HL-60 (cell line): ENCODE measurements at regions not wholly inside any gene's neighbourhood (a gene's known extent, or its start where the extent isn't known, plus 50 kb on each side); places are given as distances from the start of the nearest gene placed in this dataset.

Experiments
- DNase-seq, 2 experiments: peaks; one replicate each; pipeline ENCODE4 v3.0.0-alpha.2; 2010 to 2020; ENCODE audit warnings: low read depth in 1 of 2, low spot score in 1 of 2
- H3K27ac ChIP-seq: fragments of 250-450 bp; sonication (Bioruptor Pico); replicated peaks from 2 replicates; pipeline ENCODE4 v1.5.1; 2020; ENCODE audit warnings: mild to moderate bottlenecking, moderate library complexity
- H3K27me3 ChIP-seq: fragments of 250-450 bp; sonication (Bioruptor Pico); 2 replicates; pipeline ENCODE4 v1.5.1; 2021; ENCODE audit warnings: mild to moderate bottlenecking, moderate library complexity; ENCODE audit not compliant: insufficient read depth, poor library complexity, severe bottlenecking
- H3K4me3 ChIP-seq: replicated peaks from 2 replicates; pipeline ENCODE4 v1.5.1; 2011; ENCODE audit warnings: mild to moderate bottlenecking, control low read depth, low read length; ENCODE audit not compliant: insufficient read depth
- CTCF ChIP-seq: IDR thresholded peaks from one replicate; pipeline ENCODE4 v1.5.1; 2011; ENCODE audit warnings: low read length, control low read depth, inconsistent platforms; ENCODE audit not compliant: insufficient read depth
- GABPA ChIP-seq: IDR thresholded peaks from 2 replicates; pipeline ENCODE4 v1.6.1; 2012; ENCODE audit warnings: low read depth
- POLR2AphosphoS5 ChIP-seq: IDR thresholded peaks from 2 replicates; pipeline ENCODE4 v1.6.1; 2012; ENCODE audit warnings: low read depth
- REST ChIP-seq: IDR thresholded peaks from 2 replicates; pipeline ENCODE4 v1.6.1; 2012; ENCODE audit warnings: low read depth; ENCODE audit not compliant: insufficient replicate concordance
- SPI1 ChIP-seq: IDR thresholded peaks from 2 replicates; pipeline ENCODE4 v1.6.1; 2012; ENCODE audit warnings: low read depth, mild to moderate bottlenecking, borderline replicate concordance

DNA sequence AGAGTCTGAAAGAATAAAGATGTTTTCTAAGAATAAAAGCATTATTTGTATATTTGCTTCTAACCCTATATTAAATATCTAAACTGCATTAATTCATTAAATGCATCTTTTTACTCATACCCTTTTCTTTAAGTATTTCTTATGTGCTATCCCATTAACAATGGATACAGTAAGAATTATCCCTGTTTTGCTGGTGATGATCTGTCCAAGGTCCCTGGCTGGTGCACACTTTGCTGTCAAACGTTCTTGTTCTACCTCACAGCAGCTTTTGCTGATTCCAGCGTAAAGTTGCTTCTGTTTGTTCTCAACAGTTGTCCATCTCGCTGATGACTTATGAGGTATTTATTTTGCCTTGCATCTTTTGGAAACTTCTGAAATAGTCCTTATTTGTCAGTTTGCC, 504.0 kb downstream of the PLCL1 start:
- no peak overlapping the region for H3K4me3 ChIP-seq
- TF ChIP-seq POLR2AphosphoS5 (no peak), CTCF (no peak), GABPA (no peak), SPI1 (no peak), REST (no peak)
- no peak overlapping the region for H3K27ac ChIP-seq
- DNase-seq: no peak
- peaks cover 5% of the 10 kb centered on the region for H3K27me3 ChIP-seq

- TF ChIP-seq POLR2AphosphoS5 (no peak), CTCF (no peak), GABPA (no peak), SPI1 (no peak), REST (no peak)
- H3K27ac ChIP-seq: no peak overlapping the region
- peaks cover 3% of the 10 kb centered on the region for H3K27me3 ChIP-seq
- no peak overlapping the region for H3K4me3 ChIP-seq
- DNase-seq: no peak
Measured at GRCh38 chr2:198307093-198307492, 502.7 kb downstream of the PLCL1 start.

DNA sequence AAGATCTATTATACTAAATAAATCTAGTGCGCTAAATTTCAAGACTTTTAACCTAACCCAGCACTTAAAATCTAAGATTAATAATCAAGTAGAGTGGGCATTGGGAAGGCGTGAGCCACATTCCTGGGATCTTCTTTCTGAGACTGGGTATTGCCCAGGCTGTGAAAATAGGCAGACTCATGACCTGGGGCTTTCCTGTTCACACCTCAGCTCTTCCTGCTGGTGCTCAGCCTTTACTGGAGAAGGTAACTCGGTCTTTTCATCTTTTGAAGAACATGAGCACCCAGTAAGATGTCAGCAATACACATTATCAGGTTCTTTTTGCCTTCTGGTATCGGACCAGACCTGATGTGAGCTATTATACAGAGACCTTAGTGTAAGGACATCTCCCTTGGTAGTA, 500.5 kb downstream of the PLCL1 start:
- H3K27me3 ChIP-seq: no peaks in the 10 kb centered on the region
- H3K4me3 ChIP-seq: no peak overlapping the region
- no peak overlapping the region for H3K27ac ChIP-seq
- no peak for TF ChIP-seq GABPA
- no peak for TF ChIP-seq CTCF
- TF ChIP-seq POLR2AphosphoS5: no peak
- TF ChIP-seq SPI1: no peak
- TF ChIP-seq REST: no peak
- no peak for DNase-seq
